ENCODE measurements at regions not wholly inside any gene's neighbourhood (a gene's known extent, or its start where the extent isn't known, plus 50 kb on each side); places are given as distances from the start of the nearest gene placed in this dataset.

DNA sequence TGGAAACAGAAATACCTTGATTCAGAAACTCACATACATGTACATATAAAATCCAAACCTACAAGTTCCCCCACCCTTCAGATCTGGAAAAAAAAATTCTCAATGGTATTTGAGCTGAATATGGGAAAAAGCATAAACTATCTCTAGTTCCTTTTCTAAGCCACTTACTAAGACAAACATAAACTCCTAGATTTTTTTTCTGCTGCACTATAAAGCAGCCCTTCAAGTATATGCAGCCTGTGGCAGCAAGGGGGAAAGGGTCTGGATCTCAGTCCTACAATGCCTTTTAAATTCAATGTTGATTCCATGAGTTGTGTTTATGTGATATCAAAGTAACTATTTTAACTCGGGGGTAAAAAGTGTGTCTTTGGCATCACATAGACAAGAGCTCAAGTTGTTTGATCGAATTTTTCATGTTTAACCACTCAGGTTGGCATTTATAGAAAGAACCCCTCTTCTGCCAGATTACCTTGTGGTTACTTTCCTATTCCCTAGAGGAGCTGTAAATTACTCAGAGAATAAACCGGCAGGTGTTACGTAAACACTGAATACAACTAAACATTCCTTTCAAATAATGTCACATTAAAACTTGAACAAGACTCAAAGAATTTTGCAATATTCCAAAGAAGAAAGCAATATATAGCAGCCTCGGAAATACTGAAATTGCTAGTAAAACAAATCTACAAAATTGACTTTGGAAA lies 91.8 kb upstream of the FER start:
- no peaks in the 10 kb centered on the region for H3K4me1 ChIP-seq (ENCODE audit: insufficient read depth, low read length)
- H3K27me3 ChIP-seq (ENCODE audit: insufficient read depth, low read length, poor library complexity), result no peaks in the 10 kb centered on the region
- no peak overlapping the region for H2AFZ ChIP-seq (ENCODE audit: low read depth, low read length)
- H3K4me3 ChIP-seq (ENCODE audit: low read depth in 1 of 2, low read length in 2 of 2), result no peak overlapping the region
- no peaks in the 10 kb centered on the region for H3K36me3 ChIP-seq (ENCODE audit: insufficient read depth, low read length)
- TF ChIP-seq CTCF (IDR thresholded peaks at IDR 0.05; ENCODE audit: borderline replicate concordance, extremely low read depth, low read length, poor library complexity, severe bottlenecking), result no peak
- no peak for TF ChIP-seq EZH2 (IDR thresholded peaks at IDR 0.05; ENCODE audit: borderline replicate concordance, low read depth, low read length, severe bottlenecking)
- no peak overlapping the region for H3K27ac ChIP-seq (ENCODE audit: low read length)
- no peaks in the 10 kb centered on the region for H3K79me2 ChIP-seq (ENCODE audit: insufficient read depth, low read length)
- no peak for ATAC-seq (ENCODE audit: insufficient read depth, low read depth)
- DNase-seq, result no peak
- no peaks in the 10 kb centered on the region for H4K20me1 ChIP-seq (ENCODE audit: insufficient read depth, low read length)
- no peak overlapping the region for H3K4me2 ChIP-seq (ENCODE audit: insufficient read depth, low read length)
- no peak overlapping the region for H3K9ac ChIP-seq (ENCODE audit: low read depth, low read length)
- no peaks in the 10 kb centered on the region for H3K9me3 ChIP-seq (ENCODE audit: insufficient read depth, low read length, severe bottlenecking)

DNA sequence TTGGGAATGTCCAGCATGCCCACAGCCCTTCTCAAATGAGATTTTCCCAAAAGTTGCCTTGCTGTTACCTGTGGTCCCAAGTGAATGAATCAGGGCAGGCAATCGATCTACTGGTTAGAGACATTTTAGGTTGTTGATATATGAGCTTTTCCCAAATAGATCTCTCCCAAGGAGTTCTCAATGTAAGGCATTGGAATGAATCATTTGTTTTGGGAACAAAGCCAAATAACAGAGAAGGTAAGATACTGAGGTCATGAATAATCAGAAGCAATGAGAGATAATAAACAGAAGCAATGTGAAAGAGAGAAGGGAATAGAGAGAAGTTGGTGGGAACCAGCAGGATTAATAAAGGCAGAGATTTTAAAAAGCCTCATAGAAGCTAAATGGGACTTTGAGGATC lies 93.6 kb upstream of the FER start:
- TF ChIP-seq EZH2 (IDR thresholded peaks at IDR 0.05; ENCODE audit: borderline replicate concordance, low read depth, low read length, severe bottlenecking), result no peak
- no peak for TF ChIP-seq CTCF (IDR thresholded peaks at IDR 0.05; ENCODE audit: borderline replicate concordance, extremely low read depth, low read length, poor library complexity, severe bottlenecking)
- Histone ChIP-seq H3K36me3 (ENCODE audit: insufficient read depth, low read length) (no peaks in the 10 kb centered on the region), H2AFZ (ENCODE audit: low read depth, low read length) (no peak overlapping the region), H3K9ac (ENCODE audit: low read depth, low read length) (no peak overlapping the region), H3K79me2 (ENCODE audit: insufficient read depth, low read length) (no peaks in the 10 kb centered on the region), H4K20me1 (ENCODE audit: insufficient read depth, low read length) (no peaks in the 10 kb centered on the region), H3K27ac (ENCODE audit: low read length) (no peak overlapping the region), H3K27me3 (ENCODE audit: insufficient read depth, low read length, poor library complexity) (no peaks in the 10 kb centered on the region), H3K4me3 (ENCODE audit: low read depth in 1 of 2, low read length in 2 of 2) (no peak overlapping the region), H3K4me1 (ENCODE audit: insufficient read depth, low read length) (no peaks in the 10 kb centered on the region), H3K4me2 (ENCODE audit: insufficient read depth, low read length) (no peak overlapping the region), H3K9me3 (ENCODE audit: insufficient read depth, low read length, severe bottlenecking) (no peaks in the 10 kb centered on the region)
- no peak for ATAC-seq (ENCODE audit: insufficient read depth, low read depth)
- no peak for DNase-seq

DNA sequence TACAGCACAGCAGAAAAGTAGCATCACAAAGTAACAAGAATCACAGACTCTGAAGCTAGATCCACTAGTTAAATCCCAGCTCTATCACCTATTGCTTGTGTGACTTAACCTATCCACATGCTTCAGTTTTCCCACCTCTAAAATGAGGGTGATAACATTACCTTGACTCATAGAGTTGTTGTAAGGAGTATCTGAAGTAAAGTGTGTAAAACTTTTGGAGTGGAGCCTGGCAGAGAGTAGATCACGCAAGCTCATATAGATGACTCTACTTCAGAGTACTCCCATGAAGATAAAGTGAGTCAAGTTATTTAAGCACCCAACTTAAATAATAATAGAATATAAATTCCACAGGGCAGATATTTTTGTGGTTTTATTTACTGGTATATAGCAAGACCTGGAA lies 94.5 kb upstream of the FER start:
- no peak for TF ChIP-seq CTCF (IDR thresholded peaks at IDR 0.05; ENCODE audit: borderline replicate concordance, extremely low read depth, low read length, poor library complexity, severe bottlenecking)
- TF ChIP-seq EZH2 (IDR thresholded peaks at IDR 0.05; ENCODE audit: borderline replicate concordance, low read depth, low read length, severe bottlenecking), result no peak
- Histone ChIP-seq H3K27ac (ENCODE audit: low read length) (no peak overlapping the region), H2AFZ (ENCODE audit: low read depth, low read length) (no peak overlapping the region), H3K9me3 (ENCODE audit: insufficient read depth, low read length, severe bottlenecking) (peaks cover 3% of the 10 kb centered on the region), H3K4me1 (ENCODE audit: insufficient read depth, low read length) (no peaks in the 10 kb centered on the region), H3K36me3 (ENCODE audit: insufficient read depth, low read length) (no peaks in the 10 kb centered on the region), H3K79me2 (ENCODE audit: insufficient read depth, low read length) (no peaks in the 10 kb centered on the region), H3K4me2 (ENCODE audit: insufficient read depth, low read length) (no peak overlapping the region), H3K9ac (ENCODE audit: low read depth, low read length) (no peak overlapping the region), H4K20me1 (ENCODE audit: insufficient read depth, low read length) (no peaks in the 10 kb centered on the region), H3K27me3 (ENCODE audit: insufficient read depth, low read length, poor library complexity) (no peaks in the 10 kb centered on the region), H3K4me3 (ENCODE audit: low read depth in 1 of 2, low read length in 2 of 2) (no peak overlapping the region)
- no peak for ATAC-seq (ENCODE audit: insufficient read depth, low read depth)
- no peak for DNase-seq
